MCF 10A (cell line): ENCODE measurements at regions not wholly inside any gene's neighbourhood (a gene's known extent, or its start where the extent isn't known, plus 50 kb on each side); places are given as distances from the start of the nearest gene placed in this dataset.
"Not testable (repeated sequence)": the region's sequence is repeated elsewhere in the genome, so short reads cannot be mapped to it uniquely, and the experiment has no call there.

Source experiments
- BruUV-seq: library from RNA; stranded (reverse); fragments of 400-500 nt; replicated peaks from 2 replicates; lab custom pipeline; 2021; lab: Mats Ljungman, UMichigan
- CTCF ChIA-PET: fragments of 300-600 bp; sonication (Branson Sonifier 250); formaldehyde crosslinking; extraction: SDS; loops from one replicate; lab custom pipeline; 2021; ENCODE audit warnings: antibody characterized with exemption, inconsistent platforms; lab: Yijun Ruan, JAX
- POLR2A ChIA-PET: fragments of 300-600, 350-650 bp; sonication (Branson Sonifier 250); formaldehyde crosslinking; extraction: SDS; loops from one replicate; lab custom pipeline; 2020; ENCODE audit warnings: antibody characterized with exemption, inconsistent platforms; lab: Yijun Ruan, JAX
- DNase-seq: peaks from one replicate; pipeline ENCODE4 v3.0.0-alpha.2; 2018; ENCODE audit not compliant: unreplicated experiment
- H3K27ac Mint-ChIP-seq: one replicate; pipeline ENCODE4 v1.8.0; 2022; ENCODE audit warnings: mild to moderate bottlenecking, low read depth, mixed read lengths; ENCODE audit not compliant: unreplicated experiment
- H3K27me3 Mint-ChIP-seq: one replicate; pipeline ENCODE4 v1.8.0; 2022; ENCODE audit warnings: mixed read lengths; ENCODE audit not compliant: insufficient read depth, unreplicated experiment
- H3K36me3 Mint-ChIP-seq: one replicate; pipeline ENCODE4 v1.8.0; 2022; ENCODE audit warnings: mild to moderate bottlenecking, moderate library complexity, mixed read lengths; ENCODE audit not compliant: insufficient read depth, unreplicated experiment
- H3K4me1 Mint-ChIP-seq: one replicate; pipeline ENCODE4 v1.8.0; 2022; ENCODE audit warnings: mixed read lengths; ENCODE audit not compliant: insufficient read depth, unreplicated experiment
- H3K4me3 Mint-ChIP-seq: one replicate; pipeline ENCODE4 v1.8.0; 2022; ENCODE audit warnings: mild to moderate bottlenecking, moderate library complexity, mixed read lengths; ENCODE audit not compliant: unreplicated experiment
- H3K9me3 Mint-ChIP-seq: one replicate; pipeline ENCODE4 v1.8.0; 2022; ENCODE audit warnings: mixed read lengths; ENCODE audit not compliant: unreplicated experiment
- intact Hi-C: fragments of 100-400 bp; cut with micrococcal nuclease; formaldehyde crosslinking; loops from 2 replicates; pipeline ENCODE4 v1.14.1; 2022
- TF ChIP-seq, protein P1 (sequence below): fragments of 200-600 bp; IDR thresholded peaks from one replicate; pipeline ENCODE4 v1.8.0; 2022; ENCODE audit warnings: antibody characterized with exemption, mild to moderate bottlenecking; ENCODE audit not compliant: unreplicated experiment

DNA sequence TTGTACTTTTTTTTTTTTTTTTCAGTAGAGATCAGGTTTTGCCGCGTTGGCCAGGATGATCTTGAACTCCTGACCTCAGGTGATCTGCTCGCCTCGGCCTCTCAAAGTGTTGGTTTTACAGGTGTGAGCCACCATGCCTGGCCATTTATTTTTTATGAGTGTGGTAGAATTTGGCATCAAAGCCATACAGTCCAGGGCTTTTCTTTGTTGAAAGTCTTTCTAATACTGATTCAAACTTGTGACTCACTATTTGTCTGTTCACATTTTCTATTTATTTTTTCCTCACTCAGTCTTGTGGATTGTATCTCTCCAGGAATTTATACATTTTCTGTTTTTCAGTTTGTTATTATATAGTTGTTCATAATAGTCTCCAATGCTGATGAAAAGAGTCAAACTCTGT is 66.5 kb upstream of the SPIN4 start:
- H3K36me3 Mint-ChIP-seq: peaks cover 5% of the 10 kb centered on the region
- no peak overlapping the region for H3K4me3 Mint-ChIP-seq
- DNase-seq: no peak
- no peaks in the 10 kb centered on the region for H3K27me3 Mint-ChIP-seq
- peaks cover 14% of the 10 kb centered on the region for H3K9me3 Mint-ChIP-seq
- TF ChIP-seq, protein P1, sequence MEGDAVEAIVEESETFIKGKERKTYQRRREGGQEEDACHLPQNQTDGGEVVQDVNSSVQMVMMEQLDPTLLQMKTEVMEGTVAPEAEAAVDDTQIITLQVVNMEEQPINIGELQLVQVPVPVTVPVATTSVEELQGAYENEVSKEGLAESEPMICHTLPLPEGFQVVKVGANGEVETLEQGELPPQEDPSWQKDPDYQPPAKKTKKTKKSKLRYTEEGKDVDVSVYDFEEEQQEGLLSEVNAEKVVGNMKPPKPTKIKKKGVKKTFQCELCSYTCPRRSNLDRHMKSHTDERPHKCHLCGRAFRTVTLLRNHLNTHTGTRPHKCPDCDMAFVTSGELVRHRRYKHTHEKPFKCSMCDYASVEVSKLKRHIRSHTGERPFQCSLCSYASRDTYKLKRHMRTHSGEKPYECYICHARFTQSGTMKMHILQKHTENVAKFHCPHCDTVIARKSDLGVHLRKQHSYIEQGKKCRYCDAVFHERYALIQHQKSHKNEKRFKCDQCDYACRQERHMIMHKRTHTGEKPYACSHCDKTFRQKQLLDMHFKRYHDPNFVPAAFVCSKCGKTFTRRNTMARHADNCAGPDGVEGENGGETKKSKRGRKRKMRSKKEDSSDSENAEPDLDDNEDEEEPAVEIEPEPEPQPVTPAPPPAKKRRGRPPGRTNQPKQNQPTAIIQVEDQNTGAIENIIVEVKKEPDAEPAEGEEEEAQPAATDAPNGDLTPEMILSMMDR: no peak
- CTCF ChIA-PET: interaction anchor here (0.6 kb wide), 1 partner anchor 237 kb away, joined by 3 read pairs; no protein-coding TSS in a partner anchor
- BruUV-seq: no TSS peak
- H3K27ac Mint-ChIP-seq: no peak overlapping the region
- H3K4me1 Mint-ChIP-seq: no peaks in the 10 kb centered on the region
- intact Hi-C loops: no loop called here
- POLR2A ChIA-PET: no interaction called here

DNA sequence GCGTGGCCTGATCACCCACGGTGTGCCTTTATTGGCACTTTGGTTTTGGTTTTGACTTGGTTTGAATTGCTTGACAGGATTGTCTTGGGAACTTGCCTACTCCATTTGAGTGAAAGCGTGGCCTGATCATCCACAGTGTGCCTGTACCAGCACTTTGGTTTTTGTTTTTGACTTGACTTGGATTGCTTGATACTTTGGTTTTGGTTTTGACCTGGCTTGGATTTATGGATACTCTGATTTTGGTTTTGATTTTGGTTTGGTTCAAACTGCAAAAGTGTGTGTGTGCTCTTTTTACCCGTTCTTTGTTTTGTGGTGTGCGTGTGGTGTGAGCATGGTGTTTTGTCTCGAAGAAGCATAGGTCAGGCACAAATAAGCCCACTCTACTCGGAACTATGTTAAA is 58.8 kb upstream of the SPIN4 start:
- H3K27ac Mint-ChIP-seq, H3K36me3 Mint-ChIP-seq, DNase-seq, CTCF ChIA-PET, H3K4me1 Mint-ChIP-seq, BruUV-seq, H3K27me3 Mint-ChIP-seq, POLR2A ChIA-PET, intact Hi-C loops, H3K4me3 Mint-ChIP-seq: not testable (repeated sequence)
- H3K9me3 Mint-ChIP-seq: peaks cover 12% of the 10 kb centered on the region

DNA sequence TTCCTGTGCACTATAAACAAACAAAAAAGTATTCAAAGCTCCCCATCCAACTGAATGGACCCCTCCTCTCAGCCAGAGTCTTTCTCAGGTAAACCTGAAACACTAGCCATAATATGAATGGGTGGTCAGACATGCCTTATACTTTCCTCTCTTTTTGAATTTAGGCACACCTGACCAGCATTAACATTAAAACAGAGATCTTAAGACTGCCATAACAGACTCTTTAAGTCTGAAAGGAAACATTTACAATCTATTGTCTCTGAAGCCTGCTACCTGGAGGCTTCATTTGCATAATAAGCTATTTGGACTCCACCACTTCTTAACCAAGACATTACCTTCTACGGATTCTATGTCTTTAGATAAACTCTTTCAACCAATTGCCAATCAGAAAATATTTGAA is 56.9 kb upstream of the SPIN4 start:
- Mint-ChIP-seq H3K4me1 (no peaks in the 10 kb centered on the region), H3K27ac (no peak overlapping the region), H3K27me3 (no peaks in the 10 kb centered on the region), H3K36me3 (no peaks in the 10 kb centered on the region), H3K4me3 (no peak overlapping the region), H3K9me3 (peaks cover 12% of the 10 kb centered on the region)
- TF ChIP-seq, protein P1: no peak
- intact Hi-C loops: no loop called here
- no peak for DNase-seq
- POLR2A ChIA-PET: no interaction called here
- no TSS peak for BruUV-seq
- CTCF ChIA-PET: no interaction called here

DNA sequence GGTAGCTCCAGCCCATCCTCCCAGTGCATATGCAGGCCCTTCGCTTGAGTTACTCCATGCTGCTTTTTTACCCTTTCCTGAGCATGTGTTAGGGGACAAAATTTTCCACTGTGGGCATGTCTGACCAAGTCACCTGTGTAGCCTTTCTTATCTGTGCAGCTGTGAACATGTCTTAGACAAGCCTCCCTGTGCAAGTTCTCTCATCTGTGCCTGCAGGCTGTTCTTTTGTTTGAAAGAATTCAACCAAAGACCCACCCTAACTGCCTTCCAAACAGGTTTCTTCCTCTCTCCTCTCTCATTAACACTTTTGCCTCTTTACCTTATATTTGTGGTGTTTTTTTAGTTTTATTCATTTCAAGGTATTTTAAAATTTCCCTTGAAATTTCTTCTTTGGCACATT is 53.2 kb upstream of the SPIN4 start:
- ChIA-PET CTCF (interaction anchor here (0.6 kb wide), 1 partner anchor 1764 kb away, joined by 3 read pairs; no protein-coding TSS in a partner anchor), POLR2A (interaction anchor here (0.7 kb wide), 1 partner anchor 51 kb away, joined by 4 read pairs; no protein-coding TSS in a partner anchor)
- intact Hi-C loops: no loop called here
- DNase-seq: no peak
- Mint-ChIP-seq H3K36me3 (no peaks in the 10 kb centered on the region), H3K9me3 (peaks cover 5% of the 10 kb centered on the region), H3K27ac (no peak overlapping the region), H3K4me1 (no peaks in the 10 kb centered on the region), H3K27me3 (no peaks in the 10 kb centered on the region), H3K4me3 (no peak overlapping the region)
- TF ChIP-seq, protein P1: no peak
- no TSS peak for BruUV-seq

DNA sequence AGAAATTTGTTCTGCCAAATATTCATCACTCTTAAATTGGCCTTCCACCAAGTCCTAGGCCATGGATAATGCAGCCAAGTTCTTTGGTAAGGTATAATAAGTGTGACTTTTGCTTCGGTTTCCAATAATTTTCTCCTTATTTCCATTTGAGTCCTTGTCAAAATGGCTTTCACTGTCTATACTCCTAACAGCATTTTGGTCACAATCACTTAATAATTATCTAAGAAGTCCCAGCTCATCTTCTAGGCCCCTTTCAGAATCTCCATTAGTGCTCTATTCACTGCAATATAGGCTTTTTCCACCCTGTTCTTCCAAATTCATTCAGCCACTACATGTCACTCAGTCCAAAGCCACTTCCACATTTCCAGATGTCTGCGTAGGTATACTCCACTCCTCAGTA is 51.0 kb upstream of the SPIN4 start:
- H3K27me3 Mint-ChIP-seq: no peaks in the 10 kb centered on the region
- intact Hi-C loops: no loop called here
- no peaks in the 10 kb centered on the region for H3K4me1 Mint-ChIP-seq
- TF ChIP-seq, protein P1: no peak
- H3K4me3 Mint-ChIP-seq: no peak overlapping the region
- H3K36me3 Mint-ChIP-seq: no peaks in the 10 kb centered on the region
- ChIA-PET POLR2A (no interaction called here), CTCF (no interaction called here)
- H3K27ac Mint-ChIP-seq: no peak overlapping the region
- no TSS peak for BruUV-seq
- H3K9me3 Mint-ChIP-seq: peaks cover 2% of the 10 kb centered on the region
- no peak for DNase-seq
